Activated CD4-positive, CD25-positive, alpha-beta regulatory T cell treated with anti-CD3 and anti-CD28 coated beads, Interleukin-2, amount 50 U/mL, for 16 hours (primary cell): ENCODE measurements at regions not wholly inside any gene's neighbourhood (a gene's known extent, or its start where the extent isn't known, plus 50 kb on each side); places are given as distances from the start of the nearest gene placed in this dataset.

Source experiments
- DNase-seq: peaks from one replicate; pipeline ENCODE4 v3.0.0-alpha.2; 2020; ENCODE audit warnings: low read depth, low spot score

- no peak for DNase-seq
Measured at GRCh38 chr21:35938446-35938845, 121.9 kb downstream of the SETD4 start.

- DNase-seq: no peak
Measured at GRCh38 chr21:35933466-35933865, 126.9 kb downstream of the SETD4 start.

GRCh38 chr21:35932232-35932911, 128.0 kb downstream of the SETD4 start:
- no peak for DNase-seq

GRCh38 chr21:35929901-35930300, 130.4 kb downstream of the SETD4 start:
- DNase-seq: no peak

- DNase-seq: no peak
Measured at GRCh38 chr21:35927262-35927661, 133.1 kb downstream of the SETD4 start.

- no peak for DNase-seq
Measured at GRCh38 chr21:35926003-35926740, 134.2 kb downstream of the SETD4 start.

- no peak for DNase-seq
Measured at GRCh38 chr21:35925497-35925896, 134.8 kb downstream of the SETD4 start.

- no peak for DNase-seq
Measured at GRCh38 chr21:35924714-35925301, 135.5 kb downstream of the SETD4 start.

GRCh38 chr21:35923971-35924370, 136.4 kb downstream of the SETD4 start:
- no peak for DNase-seq

- DNase-seq: no peak
Measured at GRCh38 chr21:35922618-35923017, 137.7 kb downstream of the SETD4 start.

- no peak for DNase-seq
Measured at GRCh38 chr21:35921471-35921870, 138.9 kb downstream of the SETD4 start.

- DNase-seq: no peak
Measured at GRCh38 chr21:35920436-35920835, 139.9 kb downstream of the SETD4 start.

- no peak for DNase-seq
Measured at GRCh38 chr21:35915030-35915429, 145.3 kb downstream of the SETD4 start.

GRCh38 chr21:35911412-35912191, 148.7 kb downstream of the SETD4 start:
- DNase-seq: no peak

- DNase-seq: no peak
Measured at GRCh38 chr21:35909456-35910223, 150.7 kb downstream of the SETD4 start.

GRCh38 chr21:35908311-35909078, 151.8 kb downstream of the SETD4 start:
- no peak for DNase-seq

GRCh38 chr21:35906586-35906985, 153.7 kb downstream of the SETD4 start:
- no peak for DNase-seq

GRCh38 chr21:35905963-35906345, 154.4 kb downstream of the SETD4 start:
- no peak for DNase-seq

- DNase-seq: no peak
Measured at GRCh38 chr21:35905096-35905962, 155.0 kb downstream of the SETD4 start.

- DNase-seq: no peak
Measured at GRCh38 chr21:35900539-35900938, 159.8 kb downstream of the SETD4 start.
